Liver (tissue), 8 donors: ENCODE measurements at regions not wholly inside any gene's neighbourhood (a gene's known extent, or its start where the extent isn't known, plus 50 kb on each side); places are given as distances from the start of the nearest gene placed in this dataset.

Experiments
- DNase-seq: peaks from one replicate; pipeline ENCODE4 v3.0.0-alpha.2; 2017; ENCODE audit warnings: low spot score
- H3K27ac ChIP-seq, 2 donors: one replicate each; pipeline ENCODE4 v1.7.0; 2013; ENCODE audit warnings: inconsistent platforms in 2 of 2, low read length in 2 of 2, control low read depth in 1 of 2, low read depth in 1 of 2, mild to moderate bottlenecking in 1 of 2
- H3K27me3 ChIP-seq, 4 donors: one replicate each; pipeline versions ENCODE4 v1.6.1 to v1.7.0; 2013; ENCODE audit warnings: low read length in 3 of 4, inconsistent platforms in 1 of 4, mild to moderate bottlenecking in 1 of 4, moderate library complexity in 1 of 4; ENCODE audit not compliant: control insufficient read depth in 4 of 4, insufficient read depth in 4 of 4
- H3K36me3 ChIP-seq, 4 donors: one replicate each; pipeline versions ENCODE4 v1.6.1 to v1.7.0; 2013; ENCODE audit warnings: low read length in 3 of 4, mild to moderate bottlenecking in 3 of 4, low read depth in 1 of 4, moderate library complexity in 1 of 4; ENCODE audit not compliant: control insufficient read depth in 4 of 4, insufficient read depth in 3 of 4
- H3K4me1 ChIP-seq, 4 donors: one replicate each; pipeline versions ENCODE4 v1.6.1 to v1.7.0; 2013; ENCODE audit warnings: low read length in 3 of 4, mild to moderate bottlenecking in 3 of 4, moderate library complexity in 1 of 4; ENCODE audit not compliant: control insufficient read depth in 4 of 4, insufficient read depth in 4 of 4
- H3K4me3 ChIP-seq, 3 donors: one replicate each; pipeline versions ENCODE4 v1.6.1 to v1.7.0; 2013; ENCODE audit warnings: low read length in 3 of 3, control low read depth in 1 of 3, low read depth in 1 of 3, mild to moderate bottlenecking in 1 of 3
- H3K9ac ChIP-seq, 2 donors: one replicate each; pipeline ENCODE4 v1.7.0; 2013; ENCODE audit warnings: low read length in 2 of 2, mild to moderate bottlenecking in 2 of 2, moderate library complexity in 2 of 2, control low read depth in 1 of 2, low read depth in 1 of 2
- H3K9me3 ChIP-seq, 4 donors: one replicate each; pipeline versions ENCODE4 v1.6.1 to v1.7.0; 2013; ENCODE audit warnings: low read length in 3 of 4; ENCODE audit not compliant: control insufficient read depth in 4 of 4
- ATF3 ChIP-seq: IDR thresholded peaks from 2 replicates; pipeline ENCODE4 v1.6.1; 2016; ENCODE audit warnings: antibody characterized with exemption
- EGR1 ChIP-seq, 2 donors: IDR thresholded peaks; 2 replicates each; pipeline ENCODE4 v1.6.1; 2016 to 2018; ENCODE audit warnings: antibody characterized with exemption in 2 of 2, low read depth in 2 of 2
- FOXA1 ChIP-seq: IDR thresholded peaks from 2 replicates; pipeline ENCODE4 v1.6.1; 2016; ENCODE audit warnings: antibody characterized with exemption
- FOXA2 ChIP-seq: IDR thresholded peaks from 2 replicates; pipeline ENCODE4 v1.6.1; 2016; ENCODE audit warnings: antibody characterized with exemption
- GABPA ChIP-seq, 2 donors: IDR thresholded peaks in 1 of 2; conservative IDR thresholded peaks in 1 of 2; 2 replicates each; pipeline ENCODE4 v1.6.1; 2016; ENCODE audit warnings: antibody characterized with exemption in 2 of 2, mild to moderate bottlenecking in 1 of 2, moderate library complexity in 1 of 2
- HNF4A ChIP-seq, 2 donors: conservative IDR thresholded peaks; 2 replicates each; pipeline ENCODE4 v1.6.1; 2016; ENCODE audit warnings: antibody characterized with exemption in 2 of 2, mild to moderate bottlenecking in 2 of 2
- HNF4G ChIP-seq: IDR thresholded peaks from 2 replicates; pipeline ENCODE4 v1.6.1; 2016; ENCODE audit warnings: antibody characterized with exemption
- JUND ChIP-seq, 2 donors: IDR thresholded peaks; 2 replicates each; pipeline ENCODE4 v1.6.1; 2016; ENCODE audit warnings: antibody characterized with exemption in 2 of 2
- NR2F2 ChIP-seq: IDR thresholded peaks from 2 replicates; pipeline ENCODE4 v1.6.1; 2016; ENCODE audit warnings: antibody characterized with exemption
- RAD21 ChIP-seq, 2 donors: IDR thresholded peaks; 2 replicates each; pipeline ENCODE4 v1.6.1; 2016; ENCODE audit warnings: antibody characterized with exemption in 2 of 2, mild to moderate bottlenecking in 2 of 2
- REST ChIP-seq: IDR thresholded peaks from 2 replicates; pipeline ENCODE4 v1.6.1; 2016; ENCODE audit warnings: antibody characterized with exemption, mild to moderate bottlenecking
- RXRA ChIP-seq, 2 donors: IDR thresholded peaks; 2 replicates each; pipeline ENCODE4 v1.6.1; 2017 to 2018; ENCODE audit warnings: antibody characterized with exemption in 2 of 2, mild to moderate bottlenecking in 1 of 2
- SP1 ChIP-seq: IDR thresholded peaks from 2 replicates; pipeline ENCODE4 v1.6.1; 2018; ENCODE audit warnings: antibody characterized with exemption, mild to moderate bottlenecking
- TAF1 ChIP-seq: conservative IDR thresholded peaks from 2 replicates; pipeline ENCODE4 v1.6.1; 2016; ENCODE audit warnings: antibody characterized with exemption, mild to moderate bottlenecking
- YY1 ChIP-seq: IDR thresholded peaks from 2 replicates; pipeline ENCODE4 v1.6.1; 2016; ENCODE audit warnings: antibody characterized with exemption, mild to moderate bottlenecking
- ZBTB33 ChIP-seq: IDR thresholded peaks from 2 replicates; pipeline ENCODE4 v1.6.1; 2016; ENCODE audit warnings: antibody characterized with exemption
- WGBS: extraction: QIAGEN DNeasy Blood & Tissue Kit; methylation state at CpG from one replicate; pipeline ENCODE4 v1.1.7; 2013; 5-methylcytosine and 5-hydroxymethylcytosine counted together
- TF ChIP-seq, protein P1 (sequence below): IDR thresholded peaks from 2 replicates; pipeline ENCODE4 v1.6.1; 2016; ENCODE audit warnings: antibody characterized with exemption
- TF ChIP-seq, protein P2 (sequence below): fragments of 150-350 bp; IDR thresholded peaks from 2 replicates; pipeline ENCODE4 v1.5.1; 2017; ENCODE audit warnings: improper control_type of control experiment, low read depth, low read length; ENCODE audit not compliant: missing input control
- donor health status: healthy.
- donor health status: healthy.
- donor health status: healthy.
- donor health status: healthy.
- donor health status: healthy.

GRCh38 chr15:97141360-97141759 lies 810.9 kb downstream of the NR2F2 start:
- H3K4me3 ChIP-seq: no peak overlapping the region
- no peak overlapping the region for H3K9ac ChIP-seq
- no peak overlapping the region for H3K27ac ChIP-seq
- peaks cover 0 to 5% (median 2%) of the 10 kb centered on the region in 4 donors for H3K9me3 ChIP-seq
- no peak for TF ChIP-seq TAF1
- no peak for TF ChIP-seq RXRA (IDR thresholded peaks at IDR 0.05)
- no peak for TF ChIP-seq FOXA1
- TF ChIP-seq HNF4G: no peak
- TF ChIP-seq RAD21 (IDR thresholded peaks at IDR 0.05): no peak
- TF ChIP-seq SP1: no peak
- TF ChIP-seq ATF3: no peak
- no peak for TF ChIP-seq YY1
- no peak for TF ChIP-seq JUND (IDR thresholded peaks at IDR 0.05)
- no peak for TF ChIP-seq HNF4A (conservative IDR thresholded peaks at IDR 0.05)
- TF ChIP-seq, protein P1, sequence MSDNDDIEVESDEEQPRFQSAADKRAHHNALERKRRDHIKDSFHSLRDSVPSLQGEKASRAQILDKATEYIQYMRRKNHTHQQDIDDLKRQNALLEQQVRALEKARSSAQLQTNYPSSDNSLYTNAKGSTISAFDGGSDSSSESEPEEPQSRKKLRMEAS: no peak
- TF ChIP-seq GABPA (IDR thresholded peaks at IDR 0.05 in 1 of 2, conservative IDR thresholded peaks at IDR 0.05 in 1 of 2): no peak
- no peak for TF ChIP-seq REST
- no peak for TF ChIP-seq NR2F2
- TF ChIP-seq FOXA2: no peak
- TF ChIP-seq EGR1 (IDR thresholded peaks at IDR 0.05; ENCODE audit: low read depth in 2 of 2): no peak
- TF ChIP-seq ZBTB33: no peak
- TF ChIP-seq, protein P2, sequence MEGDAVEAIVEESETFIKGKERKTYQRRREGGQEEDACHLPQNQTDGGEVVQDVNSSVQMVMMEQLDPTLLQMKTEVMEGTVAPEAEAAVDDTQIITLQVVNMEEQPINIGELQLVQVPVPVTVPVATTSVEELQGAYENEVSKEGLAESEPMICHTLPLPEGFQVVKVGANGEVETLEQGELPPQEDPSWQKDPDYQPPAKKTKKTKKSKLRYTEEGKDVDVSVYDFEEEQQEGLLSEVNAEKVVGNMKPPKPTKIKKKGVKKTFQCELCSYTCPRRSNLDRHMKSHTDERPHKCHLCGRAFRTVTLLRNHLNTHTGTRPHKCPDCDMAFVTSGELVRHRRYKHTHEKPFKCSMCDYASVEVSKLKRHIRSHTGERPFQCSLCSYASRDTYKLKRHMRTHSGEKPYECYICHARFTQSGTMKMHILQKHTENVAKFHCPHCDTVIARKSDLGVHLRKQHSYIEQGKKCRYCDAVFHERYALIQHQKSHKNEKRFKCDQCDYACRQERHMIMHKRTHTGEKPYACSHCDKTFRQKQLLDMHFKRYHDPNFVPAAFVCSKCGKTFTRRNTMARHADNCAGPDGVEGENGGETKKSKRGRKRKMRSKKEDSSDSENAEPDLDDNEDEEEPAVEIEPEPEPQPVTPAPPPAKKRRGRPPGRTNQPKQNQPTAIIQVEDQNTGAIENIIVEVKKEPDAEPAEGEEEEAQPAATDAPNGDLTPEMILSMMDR: no peak
- no peak for DNase-seq
- H3K4me1 ChIP-seq: no peaks in the 10 kb centered on the region
- peaks cover 0 to 6% (median 1%) of the 10 kb centered on the region in 4 donors for H3K27me3 ChIP-seq
- WGBS: 67% methylated on average over 1 of the region's 1 CpG
- H3K36me3 ChIP-seq: no peaks in the 10 kb centered on the region
